Endothelial cell of umbilical vein (primary cell): ENCODE measurements at regions not wholly inside any gene's neighbourhood (a gene's known extent, or its start where the extent isn't known, plus 50 kb on each side); places are given as distances from the start of the nearest gene placed in this dataset.

ENCODE experiments used
- BruUV-seq: library from RNA; stranded (reverse); fragments of 400-500 nt; replicated peaks from 2 replicates; lab custom pipeline; 2021; lab: Mats Ljungman, UMichigan
- CTCF ChIA-PET: fragments of 300-600, 350-600 bp; sonication (Branson Sonifier 250); formaldehyde crosslinking; loops from one replicate; lab custom pipeline; 2021; ENCODE audit warnings: antibody characterized with exemption, inconsistent platforms; lab: Charles Lee
- POLR2A ChIA-PET: fragments of 300-600, 350-600 bp; sonication (Branson Sonifier 250); formaldehyde crosslinking; loops from one replicate; lab custom pipeline; 2021; ENCODE audit warnings: antibody characterized with exemption, inconsistent platforms; lab: Charles Lee
- DNase-seq: peaks from one replicate; pipeline ENCODE4 v3.0.0-alpha.2; 2011; ENCODE audit warnings: low read depth, low spot score
- FAIRE-seq: peaks from 2 replicates; lab custom pipeline; 2011; peaks lifted over from hg19 to GRCh38; lab: Jason Lieb, UNC
- H2AFZ ChIP-seq: 2 replicates; pipeline ENCODE4 v1.6.0; 2012; ENCODE audit warnings: low read depth, low read length, control low read depth, inconsistent platforms
- H3K27ac ChIP-seq: 2 replicates; pipeline ENCODE4 v1.5.1; 2011; ENCODE audit warnings: low read depth, mild to moderate bottlenecking, control low read depth, low read length, moderate library complexity; ENCODE audit not compliant: insufficient read depth
- H3K27me3 ChIP-seq, 2 experiments: 2 replicates each; pipeline versions ENCODE4 v1.6.0 to v1.6.1; 2011; ENCODE audit warnings: low read length in 2 of 2, mixed read lengths in 1 of 2; ENCODE audit not compliant: control insufficient read depth in 2 of 2, insufficient read depth in 2 of 2
- H3K36me3 ChIP-seq, 2 experiments: 2 replicates in 1 of 2; 3 replicates in 1 of 2; pipeline ENCODE4 v1.5.1; 2011; ENCODE audit warnings: low read length in 2 of 2, mild to moderate bottlenecking in 1 of 2, moderate library complexity in 1 of 2; ENCODE audit not compliant: control insufficient read depth in 2 of 2, insufficient read depth in 2 of 2; ENCODE audit errors: extremely low read depth in 1 of 2
- H3K4me1 ChIP-seq: 3 replicates; pipeline ENCODE4 v1.5.1; 2011; ENCODE audit warnings: mild to moderate bottlenecking, low read length; ENCODE audit not compliant: control insufficient read depth, insufficient read depth; ENCODE audit errors: extremely low read depth
- H3K4me2 ChIP-seq: 2 replicates; pipeline ENCODE4 v1.6.1; 2011; ENCODE audit warnings: low read length, control low read depth, mixed read lengths; ENCODE audit not compliant: insufficient read depth
- H3K4me3 ChIP-seq, 3 experiments: fragments of 200-600 bp in 1 of 3; sonication (generic), shearing (Covaris generic) in 1 of 3; replicated peaks in 1 of 3; 2 replicates each; pipeline ENCODE4 v1.5.1; 2011 to 2016; ENCODE audit warnings: control low read depth in 3 of 3, low read length in 3 of 3, mild to moderate bottlenecking in 2 of 3, inconsistent platforms in 1 of 3, low read depth in 1 of 3, moderate library complexity in 1 of 3; ENCODE audit not compliant: insufficient read depth in 1 of 3
- H3K79me2 ChIP-seq: 2 replicates; pipeline ENCODE4 v1.6.0; 2012; ENCODE audit warnings: low read length, inconsistent platforms; ENCODE audit not compliant: control insufficient read depth, insufficient read depth
- H3K9ac ChIP-seq: replicated peaks from 2 replicates; pipeline ENCODE3; 2011; ENCODE audit warnings: low read length, control low read depth; ENCODE audit not compliant: insufficient read depth; ENCODE audit errors: extremely low read depth
- H3K9me1 ChIP-seq: replicated peaks from 3 replicates; pipeline ENCODE4 v1.6.0; 2011; ENCODE audit warnings: mild to moderate bottlenecking, low read length; ENCODE audit not compliant: control insufficient read depth, insufficient read depth; ENCODE audit errors: extremely low read depth
- H3K9me3 ChIP-seq: replicated peaks from 2 replicates; pipeline ENCODE4 v1.5.1; 2012; ENCODE audit warnings: low read length, inconsistent platforms; ENCODE audit not compliant: control insufficient read depth, insufficient read depth
- H4K20me1 ChIP-seq: replicated peaks from 2 replicates; pipeline ENCODE3; 2011; ENCODE audit warnings: mild to moderate bottlenecking, low read length; ENCODE audit not compliant: control insufficient read depth, insufficient read depth; ENCODE audit errors: extremely low read depth
- EZH2 ChIP-seq: IDR thresholded peaks from 2 replicates; pipeline ENCODE4 v1.6.1; 2012; ENCODE audit warnings: borderline replicate concordance, low read depth, mild to moderate bottlenecking, moderate library complexity, low read length, inconsistent platforms; ENCODE audit not compliant: severe bottlenecking
- FOS ChIP-seq: IDR thresholded peaks from 2 replicates; pipeline ENCODE4 v1.6.1; 2011; ENCODE audit warnings: mild to moderate bottlenecking, low read length, moderate library complexity, borderline replicate concordance; ENCODE audit not compliant: insufficient read depth
- GATA2 ChIP-seq: IDR thresholded peaks from 2 replicates; pipeline ENCODE4 v1.7.0; 2011; ENCODE audit warnings: low read depth, mild to moderate bottlenecking, moderate library complexity, mixed read lengths, low read length; ENCODE audit not compliant: insufficient read length, insufficient read depth
- JUN ChIP-seq: IDR thresholded peaks from 2 replicates; pipeline ENCODE4 v1.6.1; 2011; ENCODE audit warnings: borderline replicate concordance, low read depth; ENCODE audit not compliant: insufficient read length, insufficient read depth
- MYC ChIP-seq: IDR thresholded peaks from one replicate; pipeline ENCODE4 v1.6.1; 2011; ENCODE audit warnings: mild to moderate bottlenecking, low read depth, low read length
- POLR2A ChIP-seq: IDR thresholded peaks from 2 replicates; pipeline ENCODE4 v1.6.1; 2012; ENCODE audit warnings: low read depth, mild to moderate bottlenecking, control low read depth, low read length
- POLR2AphosphoS5 ChIP-seq: IDR thresholded peaks from 2 replicates; pipeline ENCODE4 v1.6.1; 2012; ENCODE audit warnings: low read depth, mild to moderate bottlenecking, control low read depth, low read length, moderate library complexity; ENCODE audit not compliant: insufficient read depth
- dilution Hi-C: fragments of 300-500 bp; cut with MboI; formaldehyde crosslinking; loops from one replicate; pipeline ENCODE4 v1.15.0; 2019; ENCODE audit warnings: low sequenced_read_pairs; ENCODE audit not compliant: extremely low pct_ligation_motif_present
- intact Hi-C: fragments of 100-400 bp; cut with micrococcal nuclease; formaldehyde crosslinking; loops from one replicate; pipeline ENCODE4 v1.10.0; 2022
- TF ChIP-seq, protein P1 (sequence below), 2 donors: IDR thresholded peaks; 1 replicate in 1 of 2; 2 replicates in 1 of 2; pipeline ENCODE4 v1.5.1; 2011; ENCODE audit warnings: low read length in 2 of 2, mild to moderate bottlenecking in 2 of 2, moderate library complexity in 2 of 2, control low read depth in 1 of 2, inconsistent platforms in 1 of 2, low read depth in 1 of 2; ENCODE audit not compliant: insufficient read depth in 1 of 2; ENCODE audit errors: extremely low read depth in 1 of 2
- TF ChIP-seq, protein P2 (sequence below): IDR thresholded peaks from 2 replicates; pipeline ENCODE4 v1.6.1; 2011; ENCODE audit not compliant: insufficient read depth, insufficient read length

DNA sequence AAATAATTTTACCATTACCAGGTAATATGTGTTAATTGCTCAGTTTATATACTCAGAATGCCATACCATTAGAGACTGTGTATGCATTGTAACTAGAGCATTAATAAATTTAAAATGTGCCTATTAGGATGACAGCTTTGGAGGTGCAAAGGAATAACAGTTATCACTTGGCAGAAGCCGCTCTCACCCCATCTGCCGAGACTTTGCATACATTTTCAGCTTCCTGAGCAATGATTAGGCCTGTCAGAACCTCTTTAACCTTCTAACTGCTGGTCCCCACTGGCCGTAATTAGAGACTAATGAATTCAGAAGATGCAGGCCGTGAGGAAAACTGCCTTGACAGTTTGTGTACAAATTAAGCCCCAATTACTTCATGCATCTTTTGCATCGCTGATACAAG, 158.0 kb upstream of the PROX1 start:
- DNase-seq, result no peak
- Histone ChIP-seq H3K27me3 (no peaks in the 10 kb centered on the region), H3K9me3 (no peaks in the 10 kb centered on the region), H4K20me1 (no peaks in the 10 kb centered on the region), H3K9ac (no peak overlapping the region), H3K36me3 (no peaks in the 10 kb centered on the region), H3K4me3 (no peak overlapping the region), H3K4me1 (no peaks in the 10 kb centered on the region), H3K4me2 (no peak overlapping the region), H3K79me2 (no peaks in the 10 kb centered on the region), H2AFZ (no peak overlapping the region), H3K27ac (no peak overlapping the region), H3K9me1 (no peaks in the 10 kb centered on the region)
- ChIA-PET CTCF (no interaction called here), POLR2A (no interaction called here)
- dilution Hi-C loops, result no loop called here
- BruUV-seq, result no TSS peak
- intact Hi-C loops, result no loop called here
- no peak for FAIRE-seq
- TF ChIP-seq POLR2AphosphoS5, result no peak
- TF ChIP-seq EZH2, result no peak
- TF ChIP-seq, protein P1, sequence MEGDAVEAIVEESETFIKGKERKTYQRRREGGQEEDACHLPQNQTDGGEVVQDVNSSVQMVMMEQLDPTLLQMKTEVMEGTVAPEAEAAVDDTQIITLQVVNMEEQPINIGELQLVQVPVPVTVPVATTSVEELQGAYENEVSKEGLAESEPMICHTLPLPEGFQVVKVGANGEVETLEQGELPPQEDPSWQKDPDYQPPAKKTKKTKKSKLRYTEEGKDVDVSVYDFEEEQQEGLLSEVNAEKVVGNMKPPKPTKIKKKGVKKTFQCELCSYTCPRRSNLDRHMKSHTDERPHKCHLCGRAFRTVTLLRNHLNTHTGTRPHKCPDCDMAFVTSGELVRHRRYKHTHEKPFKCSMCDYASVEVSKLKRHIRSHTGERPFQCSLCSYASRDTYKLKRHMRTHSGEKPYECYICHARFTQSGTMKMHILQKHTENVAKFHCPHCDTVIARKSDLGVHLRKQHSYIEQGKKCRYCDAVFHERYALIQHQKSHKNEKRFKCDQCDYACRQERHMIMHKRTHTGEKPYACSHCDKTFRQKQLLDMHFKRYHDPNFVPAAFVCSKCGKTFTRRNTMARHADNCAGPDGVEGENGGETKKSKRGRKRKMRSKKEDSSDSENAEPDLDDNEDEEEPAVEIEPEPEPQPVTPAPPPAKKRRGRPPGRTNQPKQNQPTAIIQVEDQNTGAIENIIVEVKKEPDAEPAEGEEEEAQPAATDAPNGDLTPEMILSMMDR (IDR thresholded peaks at IDR 0.05; ENCODE audit: extremely low read depth in 1 of 2, insufficient read depth in 1 of 2, low read depth in 1 of 2, low read length in 2 of 2), result no peak
- TF ChIP-seq FOS, result no peak
- no peak for TF ChIP-seq JUN
- TF ChIP-seq POLR2A, result no peak
- TF ChIP-seq GATA2, result no peak
- TF ChIP-seq, protein P2, sequence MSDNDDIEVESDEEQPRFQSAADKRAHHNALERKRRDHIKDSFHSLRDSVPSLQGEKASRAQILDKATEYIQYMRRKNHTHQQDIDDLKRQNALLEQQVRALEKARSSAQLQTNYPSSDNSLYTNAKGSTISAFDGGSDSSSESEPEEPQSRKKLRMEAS, result no peak
- no peak for TF ChIP-seq MYC
